ENCODE measurements at regions not wholly inside any gene's neighbourhood (a gene's known extent, or its start where the extent isn't known, plus 50 kb on each side); places are given as distances from the start of the nearest gene placed in this dataset.

DNA sequence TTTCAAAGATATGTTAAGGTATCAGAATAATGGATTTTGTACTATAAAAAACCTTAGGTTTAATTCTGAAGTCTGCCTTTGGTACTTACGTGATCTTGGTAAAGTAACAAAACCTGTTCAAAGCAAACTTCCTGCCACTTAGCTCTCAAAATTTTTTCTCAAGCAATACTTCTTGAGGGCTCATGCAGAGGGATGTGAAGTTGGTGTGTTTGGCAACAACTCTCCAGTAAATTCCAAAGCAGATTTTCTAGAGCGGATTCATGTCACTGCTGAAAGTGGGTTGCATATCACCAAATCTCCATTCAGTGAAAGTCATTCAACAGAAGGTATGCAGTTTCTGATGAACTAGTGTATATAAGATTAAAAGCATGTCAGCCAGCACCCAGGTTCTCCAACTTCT, 856.7 kb downstream of the CDH8 start:
- no peak for TF ChIP-seq CTCF (conservative IDR thresholded peaks at IDR 0.05; ENCODE audit: low read depth, low read length)
- TF ChIP-seq EZH2 (IDR thresholded peaks at IDR 0.05; ENCODE audit: low read length, unreplicated experiment), result no peak
- TF ChIP-seq EZH2phosphoT487 (IDR thresholded peaks at IDR 0.05; ENCODE audit: borderline replicate concordance, low read length), result no peak

Data from PC-3 (cell line).